ENCODE measurements at regions not wholly inside any gene's neighbourhood (a gene's known extent, or its start where the extent isn't known, plus 50 kb on each side); places are given as distances from the start of the nearest gene placed in this dataset.

- TF ChIP-seq ZFP36 (IDR thresholded peaks at IDR 0.05; ENCODE audit: borderline replicate concordance, partially characterized antibody) (no peak), CEBPB (IDR thresholded peaks at IDR 0.05) (no peak), ATOH8 (CRISPR knock-in tag; IDR thresholded peaks at IDR 0.05; ENCODE audit: low read depth) (no peak), RCOR1 (IDR thresholded peaks at IDR 0.05; ENCODE audit: low read depth, low read length) (no peak), RAD21 (conservative IDR thresholded peaks at IDR 0.05 in 1 of 2, IDR thresholded peaks at IDR 0.05 in 1 of 2) (no peak), NPAS2 (CRISPR knock-in tag; IDR thresholded peaks at IDR 0.05; ENCODE audit: borderline replicate concordance) (no peak), MAZ (IDR thresholded peaks at IDR 0.05; ENCODE audit: borderline replicate concordance, low read depth, low read length) (no peak), RNF2 (IDR thresholded peaks at IDR 0.05; ENCODE audit: borderline replicate concordance, low read depth) (no peak), PHF8 (IDR thresholded peaks at IDR 0.05; ENCODE audit: borderline replicate concordance, low read depth) (no peak)
Observed at GRCh38 chrX:44770121-44770520, 73.7 kb upstream of the DUSP21 start (continued).

GRCh38 chrX:44767308-44767707, 76.5 kb upstream of the DUSP21 start:
- ATAC-seq (no peak), FAIRE-seq (no peak)
- CTCF ChIA-PET, result interaction anchor here (0.6 kb wide), 1 partner anchor 43 kb away, joined by 3 read pairs; no protein-coding TSS in a partner anchor

GRCh38 chrX:44765556-44765955, 78.3 kb upstream of the DUSP21 start:
- H3K4me1 ChIP-seq, result no peaks in the 10 kb centered on the region
- POLR2A ChIA-PET, result no interaction called here
- WGBS (ENCODE audit: missing lambda C conversion rate), result 89% methylated on average over 2 of the region's 2 CpGs
- ATAC-seq (no peak), DNase-seq (ENCODE audit: low read depth in 1 of 2, low spot score in 1 of 2) (no peak), FAIRE-seq (no peak)
- H3K9me3 ChIP-seq, result no peaks in the 10 kb centered on the region
- H3K4me3 ChIP-seq, result no peak overlapping the region
- H3K4me2 ChIP-seq, result no peak overlapping the region
- CTCF ChIA-PET, result no interaction called here
- TF ChIP-seq BHLHE40 (IDR thresholded peaks at IDR 0.05; ENCODE audit: low read depth, low read length) (no peak), FOSB (CRISPR knock-in tag; IDR thresholded peaks at IDR 0.05) (no peak), HOXB13 (CRISPR knock-in tag; IDR thresholded peaks at IDR 0.05; ENCODE audit: low read depth) (no peak), MAX (IDR thresholded peaks at IDR 0.05) (no peak), GATA3 (IDR thresholded peaks at IDR 0.05; ENCODE audit: borderline replicate concordance) (no peak), POLR2AphosphoS2 (conservative IDR thresholded peaks at IDR 0.05; ENCODE audit: low read length) (no peak), CHD4 (IDR thresholded peaks at IDR 0.05; ENCODE audit: borderline replicate concordance) (no peak), E2F6 (IDR thresholded peaks at IDR 0.05; ENCODE audit: borderline replicate concordance, low read depth) (no peak), CEBPB (IDR thresholded peaks at IDR 0.05) (no peak)
- no peak overlapping the region for H3K27ac ChIP-seq

More at GRCh38 chrX:44767308-44767707, 76.5 kb upstream of the DUSP21 start:
- H3K27ac ChIP-seq, result no peak overlapping the region
- no peak overlapping the region for H3K4me3 ChIP-seq
- H3K4me2 ChIP-seq, result no peak overlapping the region
- H3K9me3 ChIP-seq, result no peaks in the 10 kb centered on the region
- no peak for TF ChIP-seq FOSL2 (IDR thresholded peaks at IDR 0.05)
- no peak for TF ChIP-seq FOSL2 (CRISPR knock-in tag; IDR thresholded peaks at IDR 0.05)
- TF ChIP-seq HOXB13 (CRISPR knock-in tag; IDR thresholded peaks at IDR 0.05; ENCODE audit: low read depth), result no peak
- no peak for TF ChIP-seq HMGXB4 (CRISPR knock-in tag; IDR thresholded peaks at IDR 0.05; ENCODE audit: borderline replicate concordance)
- no peak for TF ChIP-seq RARB (CRISPR knock-in tag; IDR thresholded peaks at IDR 0.05)
- TF ChIP-seq POLR2AphosphoS2 (conservative IDR thresholded peaks at IDR 0.05; ENCODE audit: low read length), result no peak
- TF ChIP-seq MAFK (IDR thresholded peaks at IDR 0.05; ENCODE audit: partially characterized antibody), result no peak
- TF ChIP-seq HOXA7 (CRISPR knock-in tag; IDR thresholded peaks at IDR 0.05), result no peak
- TF ChIP-seq ZSCAN20 (CRISPR knock-in tag; IDR thresholded peaks at IDR 0.05), result no peak
- TF ChIP-seq ELK1 (IDR thresholded peaks at IDR 0.05; ENCODE audit: low read depth, low read length), result no peak
- TF ChIP-seq EHMT2 (IDR thresholded peaks at IDR 0.05; ENCODE audit: low read depth), result no peak
- no peak for TF ChIP-seq BHLHE40 (IDR thresholded peaks at IDR 0.05; ENCODE audit: low read depth, low read length)
- TF ChIP-seq FOXS1 (CRISPR knock-in tag; IDR thresholded peaks at IDR 0.05), result no peak
- TF ChIP-seq EHF (CRISPR knock-in tag; IDR thresholded peaks at IDR 0.05), result no peak
- no peak for TF ChIP-seq RFX5 (IDR thresholded peaks at IDR 0.05)
- WGBS (ENCODE audit: missing lambda C conversion rate), result 79% methylated on average over 5 of the region's 5 CpGs
- no peaks in the 10 kb centered on the region for H3K4me1 ChIP-seq
- no peak for DNase-seq (ENCODE audit: low read depth in 1 of 2, low spot score in 1 of 2)
- POLR2A ChIA-PET, result no interaction called here
